OCI-LY3 (cell line): ENCODE measurements at regions not wholly inside any gene's neighbourhood (a gene's known extent, or its start where the extent isn't known, plus 50 kb on each side); places are given as distances from the start of the nearest gene placed in this dataset.

Experiments
- EZH2phosphoT487 ChIP-seq: fragments of 200-600 bp; shearing (Covaris generic); IDR thresholded peaks from 2 replicates; pipeline ENCODE4 v1.6.1; 2018; ENCODE audit warnings: antibody characterized with exemption, mixed run types, low read depth
- TF ChIP-seq, protein P1 (sequence below): fragments of 200-600, 300-600 bp; sonication (generic); IDR thresholded peaks from 2 replicates; pipeline ENCODE4 v1.5.1; 2014; ENCODE audit warnings: antibody characterized with exemption, low read length, low read depth

DNA sequence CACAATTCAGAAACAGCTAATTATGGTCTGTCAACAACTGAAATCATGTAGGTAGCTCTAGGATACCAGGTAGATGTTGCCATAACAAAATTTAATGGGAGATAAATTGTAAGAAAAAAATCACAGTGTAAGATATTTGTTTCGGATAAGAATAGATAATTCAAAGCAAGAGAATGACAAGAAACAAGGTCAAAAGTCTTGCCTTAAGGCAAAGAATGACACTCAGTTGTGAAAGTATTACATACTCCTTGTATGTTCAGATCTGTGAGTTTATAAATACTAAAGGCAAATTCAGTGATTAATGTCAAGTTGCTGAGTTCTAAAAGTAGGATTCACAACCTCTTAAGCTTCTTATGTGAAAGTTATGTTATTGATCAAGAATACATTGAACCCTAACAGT is 772.2 kb upstream of the SGO1 start:
- TF ChIP-seq, protein P1, sequence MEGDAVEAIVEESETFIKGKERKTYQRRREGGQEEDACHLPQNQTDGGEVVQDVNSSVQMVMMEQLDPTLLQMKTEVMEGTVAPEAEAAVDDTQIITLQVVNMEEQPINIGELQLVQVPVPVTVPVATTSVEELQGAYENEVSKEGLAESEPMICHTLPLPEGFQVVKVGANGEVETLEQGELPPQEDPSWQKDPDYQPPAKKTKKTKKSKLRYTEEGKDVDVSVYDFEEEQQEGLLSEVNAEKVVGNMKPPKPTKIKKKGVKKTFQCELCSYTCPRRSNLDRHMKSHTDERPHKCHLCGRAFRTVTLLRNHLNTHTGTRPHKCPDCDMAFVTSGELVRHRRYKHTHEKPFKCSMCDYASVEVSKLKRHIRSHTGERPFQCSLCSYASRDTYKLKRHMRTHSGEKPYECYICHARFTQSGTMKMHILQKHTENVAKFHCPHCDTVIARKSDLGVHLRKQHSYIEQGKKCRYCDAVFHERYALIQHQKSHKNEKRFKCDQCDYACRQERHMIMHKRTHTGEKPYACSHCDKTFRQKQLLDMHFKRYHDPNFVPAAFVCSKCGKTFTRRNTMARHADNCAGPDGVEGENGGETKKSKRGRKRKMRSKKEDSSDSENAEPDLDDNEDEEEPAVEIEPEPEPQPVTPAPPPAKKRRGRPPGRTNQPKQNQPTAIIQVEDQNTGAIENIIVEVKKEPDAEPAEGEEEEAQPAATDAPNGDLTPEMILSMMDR = no peak
- TF ChIP-seq EZH2phosphoT487 = no peak
